ENCODE measurements at regions not wholly inside any gene's neighbourhood (a gene's known extent, or its start where the extent isn't known, plus 50 kb on each side); places are given as distances from the start of the nearest gene placed in this dataset.

- dilution Hi-C loops (cut with MboI; ENCODE audit: extremely low pct_ligation_motif_present, low sequenced_read_pairs), result no loop called here
- Histone ChIP-seq H3K9me3 (replicated peaks; ENCODE audit: control insufficient read depth, insufficient read depth, low read length) (no peaks in the 10 kb centered on the region), H2AFZ (ENCODE audit: low read depth, low read length) (no peak overlapping the region), H4K20me1 (replicated peaks; ENCODE audit: control insufficient read depth, extremely low read depth, insufficient read depth, low read length) (no peaks in the 10 kb centered on the region), H3K36me3 (ENCODE audit: control insufficient read depth in 2 of 2, extremely low read depth in 1 of 2, insufficient read depth in 2 of 2, low read length in 2 of 2) (no peaks in the 10 kb centered on the region), H3K27ac (ENCODE audit: insufficient read depth, low read depth, low read length) (no peak overlapping the region), H3K27me3 (ENCODE audit: control insufficient read depth in 2 of 2, insufficient read depth in 2 of 2, low read length in 2 of 2) (no peaks in the 10 kb centered on the region), H3K79me2 (ENCODE audit: control insufficient read depth, insufficient read depth, low read length) (no peaks in the 10 kb centered on the region), H3K9ac (replicated peaks; ENCODE audit: extremely low read depth, insufficient read depth, low read length) (no peak overlapping the region), H3K4me2 (ENCODE audit: insufficient read depth, low read length) (no peak overlapping the region), H3K4me3 (replicated peaks in 1 of 3; ENCODE audit: insufficient read depth in 1 of 3, low read depth in 1 of 3, low read length in 3 of 3) (no peak overlapping the region), H3K9me1 (replicated peaks; ENCODE audit: control insufficient read depth, extremely low read depth, insufficient read depth, low read length) (no peaks in the 10 kb centered on the region), H3K4me1 (ENCODE audit: control insufficient read depth, extremely low read depth, insufficient read depth, low read length) (no peaks in the 10 kb centered on the region)
- intact Hi-C loops (cut with micrococcal nuclease), result no loop called here
- CTCF ChIA-PET, result no interaction called here
- no TSS peak for BruUV-seq (replicated peaks)
- DNase-seq (ENCODE audit: low read depth, low spot score) (no peak), FAIRE-seq (no peak)
- TF ChIP-seq POLR2A (IDR thresholded peaks at IDR 0.05; ENCODE audit: low read depth, low read length), result no peak
- TF ChIP-seq MYC (IDR thresholded peaks at IDR 0.05; ENCODE audit: low read depth, low read length), result no peak
- no peak for TF ChIP-seq GATA2 (IDR thresholded peaks at IDR 0.05; ENCODE audit: insufficient read depth, insufficient read length, low read depth, low read length)
- TF ChIP-seq MAX (IDR thresholded peaks at IDR 0.05; ENCODE audit: insufficient read depth, insufficient read length), result no peak
- no peak for TF ChIP-seq EZH2 (IDR thresholded peaks at IDR 0.05; ENCODE audit: borderline replicate concordance, low read depth, low read length, severe bottlenecking)
- TF ChIP-seq JUN (IDR thresholded peaks at IDR 0.05; ENCODE audit: borderline replicate concordance, insufficient read depth, insufficient read length, low read depth), result no peak
- no peak for TF ChIP-seq FOS (IDR thresholded peaks at IDR 0.05; ENCODE audit: borderline replicate concordance, insufficient read depth, low read length)
- TF ChIP-seq POLR2AphosphoS5 (IDR thresholded peaks at IDR 0.05; ENCODE audit: insufficient read depth, low read depth, low read length), result no peak
- TF ChIP-seq, protein P1, sequence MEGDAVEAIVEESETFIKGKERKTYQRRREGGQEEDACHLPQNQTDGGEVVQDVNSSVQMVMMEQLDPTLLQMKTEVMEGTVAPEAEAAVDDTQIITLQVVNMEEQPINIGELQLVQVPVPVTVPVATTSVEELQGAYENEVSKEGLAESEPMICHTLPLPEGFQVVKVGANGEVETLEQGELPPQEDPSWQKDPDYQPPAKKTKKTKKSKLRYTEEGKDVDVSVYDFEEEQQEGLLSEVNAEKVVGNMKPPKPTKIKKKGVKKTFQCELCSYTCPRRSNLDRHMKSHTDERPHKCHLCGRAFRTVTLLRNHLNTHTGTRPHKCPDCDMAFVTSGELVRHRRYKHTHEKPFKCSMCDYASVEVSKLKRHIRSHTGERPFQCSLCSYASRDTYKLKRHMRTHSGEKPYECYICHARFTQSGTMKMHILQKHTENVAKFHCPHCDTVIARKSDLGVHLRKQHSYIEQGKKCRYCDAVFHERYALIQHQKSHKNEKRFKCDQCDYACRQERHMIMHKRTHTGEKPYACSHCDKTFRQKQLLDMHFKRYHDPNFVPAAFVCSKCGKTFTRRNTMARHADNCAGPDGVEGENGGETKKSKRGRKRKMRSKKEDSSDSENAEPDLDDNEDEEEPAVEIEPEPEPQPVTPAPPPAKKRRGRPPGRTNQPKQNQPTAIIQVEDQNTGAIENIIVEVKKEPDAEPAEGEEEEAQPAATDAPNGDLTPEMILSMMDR (IDR thresholded peaks at IDR 0.05; ENCODE audit: extremely low read depth in 1 of 2, insufficient read depth in 1 of 2, low read depth in 1 of 2, low read length in 2 of 2), result no peak
- POLR2A ChIA-PET, result no interaction called here
These were observed 614.9 kb upstream of the LRRC4C start for GRCh38 chr11:42074306-42074705.

All from endothelial cell of umbilical vein (primary cell).